NCI-H1436 (cell line): ENCODE measurements at regions not wholly inside any gene's neighbourhood (a gene's known extent, or its start where the extent isn't known, plus 50 kb on each side); places are given as distances from the start of the nearest gene placed in this dataset.
A peak's percentile ranks its signal among the peaks of the same experiment; 100 is the strongest.
"Not testable (repeated sequence)": the region's sequence is repeated elsewhere in the genome, so short reads cannot be mapped to it uniquely, and the experiment has no call there.

Source experiments
- DNase-seq: peaks from one replicate; lab custom pipeline; 2025; lab: John Stamatoyannopoulos, UW

GRCh38 chr6:135555550-135555949 lies 58.0 kb upstream of the AHI1 start:
- no peak for DNase-seq

- no peak for DNase-seq
These were observed 60.0 kb upstream of the AHI1 start for GRCh38 chr6:135557582-135557981.

GRCh38 chr6:135565605-135566004 lies 68.1 kb upstream of the AHI1 start:
- DNase-seq: not testable (repeated sequence)

- no peak for DNase-seq
These were observed 69.0 kb upstream of the AHI1 start for GRCh38 chr6:135566311-135567068.

- DNase-seq: no peak
These were observed 70.0 kb upstream of the AHI1 start for GRCh38 chr6:135567375-135568083.

GRCh38 chr6:135568379-135568778 lies 70.8 kb upstream of the AHI1 start:
- DNase-seq: no peak

- DNase-seq: no peak
These were observed 74.5 kb upstream of the AHI1 start for GRCh38 chr6:135572051-135572450.

GRCh38 chr6:135575629-135576028 lies 78.1 kb upstream of the AHI1 start:
- no peak for DNase-seq

GRCh38 chr6:135576055-135576454 lies 78.5 kb upstream of the AHI1 start:
- peak; percentile 79 for DNase-seq

- DNase-seq: no peak
These were observed 79.6 kb upstream of the AHI1 start for GRCh38 chr6:135577059-135577538.

- DNase-seq: no peak
These were observed 81.4 kb upstream of the AHI1 start for GRCh38 chr6:135578976-135579375.

- no peak for DNase-seq
These were observed 83.7 kb upstream of the AHI1 start for GRCh38 chr6:135581211-135581610.

- no peak for DNase-seq
These were observed 85.8 kb upstream of the AHI1 start for GRCh38 chr6:135583256-135583761.

GRCh38 chr6:135586388-135586787 lies 88.8 kb upstream of the AHI1 start:
- no peak for DNase-seq

- no peak for DNase-seq
These were observed 89.3 kb upstream of the AHI1 start for GRCh38 chr6:135586844-135587243.

GRCh38 chr6:135592276-135592675 lies 94.7 kb upstream of the AHI1 start:
- DNase-seq: no peak

- DNase-seq: no peak
These were observed 96.5 kb upstream of the AHI1 start for GRCh38 chr6:135594000-135594399.

GRCh38 chr6:135600086-135600702 lies 102.7 kb upstream of the AHI1 start:
- peak; percentile 89 for DNase-seq

GRCh38 chr6:135600931-135601330 lies 103.4 kb upstream of the AHI1 start:
- DNase-seq: no peak

GRCh38 chr6:135601857-135602256 lies 104.3 kb upstream of the AHI1 start:
- no peak for DNase-seq

- DNase-seq: no peak
These were observed 105.7 kb upstream of the AHI1 start for GRCh38 chr6:135603249-135603648.

- no peak for DNase-seq
These were observed 106.7 kb upstream of the AHI1 start for GRCh38 chr6:135604035-135604860.
